PC-9 (cell line): ENCODE measurements at regions not wholly inside any gene's neighbourhood (a gene's known extent, or its start where the extent isn't known, plus 50 kb on each side); places are given as distances from the start of the nearest gene placed in this dataset.

Experiments used
- BruUV-seq: library from RNA; stranded (reverse); fragments of 400-500 nt; replicated peaks from 2 replicates; lab custom pipeline; 2021; lab: Mats Ljungman, UMichigan
- CTCF ChIA-PET: fragments of 300-600 bp; sonication (Branson Sonifier 250); formaldehyde crosslinking; loops from one replicate; lab custom pipeline; 2022; ENCODE audit warnings: antibody characterized with exemption; lab: Charles Lee
- POLR2A ChIA-PET: fragments of 300-600 bp; sonication (Branson Sonifier 250); formaldehyde crosslinking; loops from one replicate; lab custom pipeline; 2022; ENCODE audit warnings: antibody characterized with exemption; ENCODE audit not compliant: unreplicated experiment; lab: Charles Lee
- DNase-seq, 2 experiments: peaks; one replicate each; pipeline versions ENCODE4 v3.0.0 to v3.0.0-alpha.2; 2015 to 2022; ENCODE audit warnings: mixed read lengths in 1 of 2
- H2AFZ ChIP-seq: fragments of 200-600 bp; sonication (generic); 2 replicates; pipeline ENCODE4 v1.8.1; 2017; ENCODE audit warnings: antibody characterized with exemption
- H3F3A ChIP-seq: fragments of 200-600 bp; sonication (generic); 2 replicates; pipeline ENCODE4 v1.8.1; 2017; ENCODE audit warnings: antibody characterized with exemption, mild to moderate bottlenecking, low read depth; ENCODE audit not compliant: insufficient read depth
- H3K27ac ChIP-seq: fragments of 200-600 bp; sonication (generic); 2 replicates; pipeline ENCODE4 v1.6.1; 2016; ENCODE audit warnings: mixed run types
- H3K27me3 ChIP-seq: fragments of 200-600 bp; sonication (generic); 2 replicates; pipeline ENCODE4 v1.6.1; 2016; ENCODE audit warnings: low read depth, mixed run types; ENCODE audit not compliant: insufficient read depth
- H3K36me3 ChIP-seq: fragments of 200-600 bp; sonication (generic); 2 replicates; pipeline ENCODE4 v1.6.1; 2016; ENCODE audit warnings: low read depth, mixed run types
- H3K4me1 ChIP-seq: fragments of 200-600 bp; sonication (generic); replicated peaks from 2 replicates; pipeline ENCODE4 v1.6.1; 2016; ENCODE audit warnings: mixed run types; ENCODE audit not compliant: insufficient read depth
- H3K4me2 ChIP-seq: fragments of 200-600 bp; sonication (generic); 2 replicates; pipeline ENCODE4 v1.6.1; 2017; ENCODE audit warnings: mixed run types
- H3K4me3 ChIP-seq: fragments of 200-600 bp; sonication (generic); 2 replicates; pipeline ENCODE4 v1.6.1; 2016; ENCODE audit warnings: mixed run types
- H3K79me2 ChIP-seq: fragments of 200-600 bp; sonication (generic); 2 replicates; pipeline ENCODE4 v1.6.1; 2017; ENCODE audit warnings: low read depth, mixed run types
- H3K9me2 ChIP-seq: fragments of 200-600 bp; sonication (generic); 2 replicates; pipeline ENCODE4 v1.8.1; 2017; ENCODE audit warnings: mild to moderate bottlenecking; ENCODE audit not compliant: insufficient read depth
- H3K9me3 ChIP-seq: fragments of 200-600 bp; sonication (generic); 2 replicates; pipeline ENCODE4 v1.8.1; 2016; ENCODE audit warnings: low read depth; ENCODE audit not compliant: insufficient read depth
- H4K20me1 ChIP-seq: fragments of 200-600 bp; sonication (generic); 2 replicates; pipeline ENCODE4 v1.8.1; 2017; ENCODE audit not compliant: insufficient read depth
- CTCF ChIP-seq: fragments of 200-600 bp; sonication (generic); conservative IDR thresholded peaks from 2 replicates; pipeline ENCODE4 v1.6.1; 2017; ENCODE audit warnings: mixed run types, antibody characterized with exemption, mild to moderate bottlenecking, moderate library complexity
- EZH2 ChIP-seq: fragments of 200-600 bp; sonication (generic); IDR thresholded peaks from 2 replicates; pipeline ENCODE4 v1.8.0; 2017; ENCODE audit warnings: antibody characterized with exemption, low read depth
- intact Hi-C: fragments of 100-400 bp; cut with micrococcal nuclease; formaldehyde crosslinking; loops from one replicate; pipeline ENCODE4 v1.10.0; 2022; ENCODE audit not compliant: unreplicated experiment

- POLR2A ChIA-PET: no interaction called here
- intact Hi-C loops: no loop called here
- no TSS peak for BruUV-seq
These were observed 123.2 kb upstream of the SLC7A14 start for GRCh38 chr3:170709046-170709445.

GRCh38 chr3:170707899-170708298 lies 122.0 kb upstream of the SLC7A14 start:
- no peak overlapping the region for H3K27ac ChIP-seq
- no peak overlapping the region for H3K4me3 ChIP-seq
- DNase-seq: no peak
- H3K79me2 ChIP-seq: no peaks in the 10 kb centered on the region
- H3K4me2 ChIP-seq: no peak overlapping the region
- H3K9me2 ChIP-seq: no peaks in the 10 kb centered on the region
- peaks cover 20% of the 10 kb centered on the region for H3K4me1 ChIP-seq
- TF ChIP-seq EZH2 (no peak), CTCF (no peak)
- peaks cover 18% of the 10 kb centered on the region; the same call in 1 of the 2 replicates for H3K9me3 ChIP-seq
- H4K20me1 ChIP-seq: no peaks in the 10 kb centered on the region
- intact Hi-C loops: no loop called here
- H2AFZ ChIP-seq: no peak overlapping the region
- H3F3A ChIP-seq: peaks cover 5% of the 10 kb centered on the region; the same call in 1 of the 2 replicates
- no peaks in the 10 kb centered on the region for H3K27me3 ChIP-seq
- no TSS peak for BruUV-seq
- no peaks in the 10 kb centered on the region for H3K36me3 ChIP-seq
- CTCF ChIA-PET: interaction anchor here (0.6 kb wide), 1 partner anchor 9 kb away, joined by 6 read pairs; no protein-coding TSS in a partner anchor
- POLR2A ChIA-PET: interaction anchor here (0.6 to 0.7 kb wide), 2 partner anchors 12 to 130 kb away, joined by 5 read pairs; no protein-coding TSS in a partner anchor

More at GRCh38 chr3:170709046-170709445, 123.2 kb upstream of the SLC7A14 start:
- Histone ChIP-seq H3K36me3 (no peaks in the 10 kb centered on the region), H3K79me2 (no peaks in the 10 kb centered on the region), H4K20me1 (no peaks in the 10 kb centered on the region), H3K4me2 (no peak overlapping the region), H3K4me1 (peaks cover 31% of the 10 kb centered on the region), H3K9me2 (no peaks in the 10 kb centered on the region), H3K4me3 (no peak overlapping the region), H3K9me3 (peaks cover 18% of the 10 kb centered on the region; the same call in 1 of the 2 replicates), H3K27me3 (no peaks in the 10 kb centered on the region), H2AFZ (no peak overlapping the region), H3F3A (peaks cover 14% of the 10 kb centered on the region; the same call in 1 of the 2 replicates), H3K27ac (no peak overlapping the region)
- CTCF ChIA-PET: interaction anchor here (0.6 kb wide), 1 partner anchor 102 kb away, joined by 3 read pairs; no protein-coding TSS in a partner anchor
- DNase-seq: no peak
- no peak for TF ChIP-seq EZH2
- no peak for TF ChIP-seq CTCF

- CTCF ChIA-PET: no interaction called here
- H2AFZ ChIP-seq: no peak overlapping the region
These were observed 119.3 kb upstream of the SLC7A14 start for GRCh38 chr3:170705131-170705530.

More at GRCh38 chr3:170705131-170705530, 119.3 kb upstream of the SLC7A14 start:
- TF ChIP-seq EZH2 (no peak), CTCF (no peak)
- Histone ChIP-seq H3K9me3 (peaks cover 5% of the 10 kb centered on the region; the same call in 1 of the 2 replicates), H3K4me3 (no peak overlapping the region), H3K9me2 (no peaks in the 10 kb centered on the region), H4K20me1 (no peaks in the 10 kb centered on the region), H3K4me2 (no peak overlapping the region), H3K79me2 (no peaks in the 10 kb centered on the region), H3K27me3 (no peaks in the 10 kb centered on the region), H3K4me1 (0 out of 2 replicates have a peak, but pooled peaks cover 7% of the 10 kb centered on the region), H3K27ac (no peak overlapping the region), H3F3A (no peaks in the 10 kb centered on the region), H3K36me3 (no peaks in the 10 kb centered on the region)
- no TSS peak for BruUV-seq
- intact Hi-C loops: no loop called here
- DNase-seq: no peak
- POLR2A ChIA-PET: no interaction called here
